GM12865 (cell line): ENCODE measurements at regions not wholly inside any gene's neighbourhood (a gene's known extent, or its start where the extent isn't known, plus 50 kb on each side); places are given as distances from the start of the nearest gene placed in this dataset.
"Not testable (repeated sequence)": the region's sequence is repeated elsewhere in the genome, so short reads cannot be mapped to it uniquely, and the experiment has no call there.

Experiments
- DNase-seq: peaks from one replicate; pipeline ENCODE4 v3.0.0; 2010; ENCODE audit warnings: low read depth
- H3K4me3 ChIP-seq: 2 replicates; pipeline ENCODE4 v1.5.1; 2011; ENCODE audit warnings: mild to moderate bottlenecking, low read depth, low read length, control low read depth
- CTCF ChIP-seq: IDR thresholded peaks from 2 replicates; pipeline ENCODE4 v1.5.1; 2011; ENCODE audit warnings: low read length, control low read depth, low read depth, inconsistent platforms; ENCODE audit not compliant: insufficient read depth; ENCODE audit errors: missing control alignments

- no peak for DNase-seq
These were observed 169.2 kb downstream of the TRIM43 start for GRCh38 chr2:95760806-95761525.

GRCh38 chr2:95761556-95761955 is 169.8 kb downstream of the TRIM43 start:
- no peak for TF ChIP-seq CTCF
- no peak for DNase-seq
- H3K4me3 ChIP-seq = no peak overlapping the region

More at GRCh38 chr2:95760806-95761525, 169.2 kb downstream of the TRIM43 start:
- no peak for TF ChIP-seq CTCF
- no peak overlapping the region for H3K4me3 ChIP-seq

- DNase-seq, H3K4me3 ChIP-seq: not testable (repeated sequence)
These were observed 170.5 kb downstream of the TRIM43 start for GRCh38 chr2:95762023-95763021.

GRCh38 chr2:95763074-95763473 is 171.3 kb downstream of the TRIM43 start:
- H3K4me3 ChIP-seq, DNase-seq: not testable (repeated sequence)

GRCh38 chr2:95764966-95765365 is 173.2 kb downstream of the TRIM43 start:
- H3K4me3 ChIP-seq = not testable (repeated sequence)

GRCh38 chr2:95765925-95766910 is 174.4 kb downstream of the TRIM43 start:
- DNase-seq = not testable (repeated sequence)

More at GRCh38 chr2:95764966-95765365, 173.2 kb downstream of the TRIM43 start:
- not testable (repeated sequence) for DNase-seq

GRCh38 chr2:95767531-95767930 is 175.7 kb downstream of the TRIM43 start:
- H3K4me3 ChIP-seq, DNase-seq: not testable (repeated sequence)

More at GRCh38 chr2:95765925-95766910, 174.4 kb downstream of the TRIM43 start:
- H3K4me3 ChIP-seq = not testable (repeated sequence)

GRCh38 chr2:95767950-95768349 is 176.1 kb downstream of the TRIM43 start:
- H3K4me3 ChIP-seq, DNase-seq: not testable (repeated sequence)

GRCh38 chr2:95769256-95769655 is 177.5 kb downstream of the TRIM43 start:
- DNase-seq, H3K4me3 ChIP-seq: not testable (repeated sequence)

GRCh38 chr2:95770726-95771125 is 178.9 kb downstream of the TRIM43 start:
- DNase-seq, H3K4me3 ChIP-seq: not testable (repeated sequence)

GRCh38 chr2:95774322-95775192 is 182.8 kb downstream of the TRIM43 start:
- not testable (repeated sequence) for DNase-seq, H3K4me3 ChIP-seq

GRCh38 chr2:95775193-95775531 is 183.4 kb downstream of the TRIM43 start:
- DNase-seq, H3K4me3 ChIP-seq: not testable (repeated sequence)
